Psoas muscle (tissue), 7 donors: ENCODE measurements at regions not wholly inside any gene's neighbourhood (a gene's known extent, or its start where the extent isn't known, plus 50 kb on each side); places are given as distances from the start of the nearest gene placed in this dataset.
A peak's percentile ranks its signal among the peaks of the same experiment; 100 is the strongest.
"Not testable (repeated sequence)": the region's sequence is repeated elsewhere in the genome, so short reads cannot be mapped to it uniquely, and the experiment has no call there.

Experiments used
- ATAC-seq, 4 donors: fragments of 200-7000 bp; cut with Tn5 transposase; one replicate each; pipeline ENCODE4 v1.9.1; 2020; ENCODE audit warnings: moderate library complexity in 3 of 4, mild to moderate bottlenecking in 2 of 4
- DNase-seq, 2 donors: peaks; one replicate each; pipeline ENCODE4 v3.0.0-alpha.2; 2020
- H3K27ac ChIP-seq: fragments of 200-600 bp; one replicate; pipeline ENCODE4 v1.8.0; 2022
- H3K27me3 ChIP-seq, 3 donors: fragments of 200-600 bp in 1 of 3; one replicate each; pipeline versions ENCODE4 v1.6.1 to v1.8.0; 2013 to 2022; ENCODE audit warnings: low read length in 2 of 3, mild to moderate bottlenecking in 2 of 3, moderate library complexity in 1 of 3; ENCODE audit not compliant: insufficient read depth in 3 of 3
- H3K36me3 ChIP-seq, 2 donors: fragments of 200-600 bp in 1 of 2; one replicate each; pipeline versions ENCODE4 v1.6.1 to v1.8.0; 2013 to 2022; ENCODE audit warnings: low read depth in 1 of 2, mild to moderate bottlenecking in 1 of 2, moderate library complexity in 1 of 2; ENCODE audit not compliant: insufficient read depth in 1 of 2
- H3K4me1 ChIP-seq: fragments of 200-600 bp; one replicate; pipeline ENCODE4 v1.8.0; 2022
- H3K4me3 ChIP-seq: fragments of 200-600 bp; one replicate; pipeline ENCODE4 v1.8.0; 2022; ENCODE audit warnings: mild to moderate bottlenecking
- H3K9me3 ChIP-seq: fragments of 200-600 bp; one replicate; pipeline ENCODE4 v1.8.0; 2022
- WGBS, 3 donors: extraction: QIAGEN DNeasy Blood & Tissue Kit; methylation state at CpG; one replicate each; pipeline versions ENCODE4 v1.1.6 to v1.1.7; 2013; 5-methylcytosine and 5-hydroxymethylcytosine counted together
- intact Hi-C, 2 donors: fragments of 100-400 bp; cut with DNase I; formaldehyde crosslinking; loops; one replicate each; pipeline versions ENCODE4 v1.11.0 to v1.14.2; 2022
- TF ChIP-seq, protein P1 (sequence below): fragments of 200-600 bp; IDR thresholded peaks from one replicate; pipeline ENCODE4 v1.8.0; 2022; ENCODE audit warnings: antibody characterized with exemption
- donor health status: healthy with polysubstance abuse.
- donor health status: DM: no; HTN: no; CAD: no; lungs with moderate emphysema.
- donor health status: Bipolar disorder and iron deficiency.
- donor health status: healthy.
- donor health status: DM: yes; HTN: yes; CAD: no.
- donor health status: DM: no; HTN: no; CAD: no.
- donor health status: DM: yes; HTN: yes; CAD: no.

DNA sequence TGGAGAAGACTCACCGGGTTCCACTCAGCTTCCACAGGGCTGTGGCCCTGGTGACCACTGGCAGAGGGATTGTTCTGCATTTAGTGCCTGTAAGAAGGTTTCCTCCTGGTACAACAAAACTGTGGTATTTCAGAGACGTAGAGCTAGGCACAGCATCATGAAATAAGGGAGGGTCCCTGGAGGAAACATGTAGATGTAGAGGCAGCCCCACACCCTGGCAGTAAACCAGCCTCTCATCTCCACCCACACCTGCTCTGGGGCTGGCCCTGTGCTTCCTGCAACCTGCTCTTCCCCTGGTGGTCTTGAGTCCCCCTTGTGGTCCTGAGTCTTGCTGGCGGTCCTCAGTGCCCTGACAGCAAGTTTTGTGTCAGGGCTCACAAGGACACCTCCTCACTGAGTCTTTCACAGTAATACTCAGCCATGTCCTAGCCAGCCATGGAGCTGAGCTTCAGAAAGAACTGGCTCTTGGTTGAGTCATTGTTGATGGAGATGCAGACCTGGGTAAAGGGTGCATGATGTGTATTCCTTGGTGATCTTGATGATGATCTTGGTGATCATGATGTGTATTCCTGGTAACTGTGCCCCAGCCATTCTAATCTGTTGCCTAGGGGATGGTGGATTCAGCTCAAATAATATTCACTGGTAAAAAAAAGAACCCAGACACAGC lies 121.8 kb downstream of the OR4M2 start:
- H3K9me3 ChIP-seq, H3K27ac ChIP-seq, H3K4me3 ChIP-seq, H3K27me3 ChIP-seq, H3K4me1 ChIP-seq, H3K36me3 ChIP-seq, DNase-seq, intact Hi-C loops, ATAC-seq: not testable (repeated sequence)
- no CpG with 5 or more reads among the region's 3 CpGs for WGBS, 3 donors

DNA sequence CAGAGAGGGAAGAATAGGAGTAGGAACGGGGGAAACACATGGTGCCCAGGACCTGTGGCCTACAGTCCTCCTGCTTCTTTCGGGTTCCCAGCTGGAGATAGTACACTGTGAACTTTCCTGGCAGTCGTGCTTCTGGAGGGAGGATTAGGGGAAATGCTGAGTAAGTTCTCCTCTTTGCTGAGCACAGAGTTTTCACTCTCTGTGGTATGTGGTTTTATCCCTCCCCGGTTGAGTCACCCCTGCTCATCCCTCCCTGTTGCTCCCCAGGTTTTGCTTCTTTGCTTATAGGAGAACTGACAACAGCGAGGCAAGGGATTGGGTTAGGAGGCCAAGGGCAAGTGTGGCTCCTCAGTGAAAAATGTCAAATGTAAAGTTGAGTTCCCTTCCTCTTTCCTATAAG lies 122.9 kb downstream of the OR4M2 start:
- H3K27me3 ChIP-seq, H3K9me3 ChIP-seq, DNase-seq, H3K27ac ChIP-seq, intact Hi-C loops, H3K4me3 ChIP-seq, ATAC-seq, H3K4me1 ChIP-seq, H3K36me3 ChIP-seq: not testable (repeated sequence)
- WGBS, 3 donors: no CpG with 5 or more reads among the region's 5 CpGs

DNA sequence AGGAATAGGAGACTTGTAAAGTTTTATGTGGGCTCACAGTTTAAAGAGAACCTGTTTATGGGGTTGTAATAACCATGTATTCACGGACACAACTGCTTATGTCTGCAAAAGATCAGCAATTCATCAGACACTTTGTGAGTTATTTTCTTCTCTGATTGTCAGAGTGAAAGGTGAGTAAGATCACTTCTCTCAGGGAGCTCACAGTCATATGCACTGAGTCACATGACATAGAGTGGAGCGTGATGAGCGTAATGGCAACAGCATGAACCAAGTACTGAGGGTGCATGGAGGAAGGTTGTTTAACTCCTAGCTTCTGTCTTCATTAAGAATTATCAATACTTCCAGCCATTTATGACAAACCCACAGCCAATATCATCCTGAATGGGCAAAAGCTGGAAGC lies 128.8 kb downstream of the OR4M2 start:
- H3K27me3 ChIP-seq, H3K9me3 ChIP-seq, H3K36me3 ChIP-seq, H3K4me1 ChIP-seq, DNase-seq, intact Hi-C loops, ATAC-seq, H3K27ac ChIP-seq, H3K4me3 ChIP-seq: not testable (repeated sequence)
- WGBS, 3 donors: no CpG with 5 or more reads among the region's 3 CpGs

DNA sequence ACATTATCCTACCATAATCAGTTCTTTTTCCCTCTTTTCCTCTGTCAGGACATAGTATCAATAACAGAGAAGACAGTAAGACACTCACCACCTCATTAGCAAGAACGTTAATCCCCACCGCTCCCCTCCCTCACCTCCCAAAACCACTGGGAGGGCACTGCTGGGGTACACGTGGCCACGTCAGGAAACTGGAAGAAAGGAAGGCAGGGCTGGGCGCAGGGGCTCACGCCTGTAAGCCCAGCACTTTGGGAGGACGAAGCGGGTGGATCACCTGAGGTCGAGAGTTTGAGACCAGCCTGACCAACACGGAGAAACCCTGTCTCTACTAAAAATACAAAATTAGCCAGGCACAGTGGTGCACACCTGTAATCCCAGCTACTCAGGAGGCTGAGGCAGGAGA lies 142.3 kb downstream of the OR4M2 start:
- H3K4me1 ChIP-seq, H3K27ac ChIP-seq, H3K36me3 ChIP-seq, H3K9me3 ChIP-seq, ATAC-seq, H3K27me3 ChIP-seq, DNase-seq, H3K4me3 ChIP-seq, intact Hi-C loops: not testable (repeated sequence)
- 74 to 79% (median 76%) methylated on average over 10 of the region's 10 CpGs for WGBS, 3 donors

DNA sequence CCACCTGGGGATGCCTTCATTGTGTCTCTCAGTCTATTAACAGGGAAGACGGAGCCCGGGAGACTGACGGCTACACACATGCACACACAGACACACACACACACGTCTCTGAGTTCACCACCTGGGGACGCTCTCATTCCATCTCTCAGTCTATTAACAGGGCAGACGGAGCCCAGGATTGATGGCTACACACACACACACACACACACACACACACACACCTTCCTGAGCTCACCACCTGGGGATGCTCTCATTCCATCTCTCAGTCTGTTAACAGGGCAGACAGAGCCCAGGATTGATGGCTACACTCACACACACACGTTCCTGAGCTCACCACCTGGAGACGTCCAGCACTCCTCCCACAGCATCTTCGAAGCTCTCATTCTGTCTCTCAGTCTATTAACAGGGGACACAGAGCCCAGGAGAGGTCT lies 143.9 kb downstream of the OR4M2 start:
- TF ChIP-seq, protein P1, sequence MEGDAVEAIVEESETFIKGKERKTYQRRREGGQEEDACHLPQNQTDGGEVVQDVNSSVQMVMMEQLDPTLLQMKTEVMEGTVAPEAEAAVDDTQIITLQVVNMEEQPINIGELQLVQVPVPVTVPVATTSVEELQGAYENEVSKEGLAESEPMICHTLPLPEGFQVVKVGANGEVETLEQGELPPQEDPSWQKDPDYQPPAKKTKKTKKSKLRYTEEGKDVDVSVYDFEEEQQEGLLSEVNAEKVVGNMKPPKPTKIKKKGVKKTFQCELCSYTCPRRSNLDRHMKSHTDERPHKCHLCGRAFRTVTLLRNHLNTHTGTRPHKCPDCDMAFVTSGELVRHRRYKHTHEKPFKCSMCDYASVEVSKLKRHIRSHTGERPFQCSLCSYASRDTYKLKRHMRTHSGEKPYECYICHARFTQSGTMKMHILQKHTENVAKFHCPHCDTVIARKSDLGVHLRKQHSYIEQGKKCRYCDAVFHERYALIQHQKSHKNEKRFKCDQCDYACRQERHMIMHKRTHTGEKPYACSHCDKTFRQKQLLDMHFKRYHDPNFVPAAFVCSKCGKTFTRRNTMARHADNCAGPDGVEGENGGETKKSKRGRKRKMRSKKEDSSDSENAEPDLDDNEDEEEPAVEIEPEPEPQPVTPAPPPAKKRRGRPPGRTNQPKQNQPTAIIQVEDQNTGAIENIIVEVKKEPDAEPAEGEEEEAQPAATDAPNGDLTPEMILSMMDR: no peak
- DNase-seq (peak in 1 of 2 donors; percentile 24), ATAC-seq (no peak)
- Histone ChIP-seq H3K9me3 (no peaks in the 10 kb centered on the region), H3K36me3 (no peaks in the 10 kb centered on the region), H3K4me1 (no peaks in the 10 kb centered on the region), H3K27ac (no peak overlapping the region), H3K27me3 (no peaks in the 10 kb centered on the region), H3K4me3 (no peak overlapping the region)
- intact Hi-C loops: no loop called here
- WGBS, 3 donors: 75 to 83% (median 81%) methylated on average over 9 of the region's 9 CpGs

DNA sequence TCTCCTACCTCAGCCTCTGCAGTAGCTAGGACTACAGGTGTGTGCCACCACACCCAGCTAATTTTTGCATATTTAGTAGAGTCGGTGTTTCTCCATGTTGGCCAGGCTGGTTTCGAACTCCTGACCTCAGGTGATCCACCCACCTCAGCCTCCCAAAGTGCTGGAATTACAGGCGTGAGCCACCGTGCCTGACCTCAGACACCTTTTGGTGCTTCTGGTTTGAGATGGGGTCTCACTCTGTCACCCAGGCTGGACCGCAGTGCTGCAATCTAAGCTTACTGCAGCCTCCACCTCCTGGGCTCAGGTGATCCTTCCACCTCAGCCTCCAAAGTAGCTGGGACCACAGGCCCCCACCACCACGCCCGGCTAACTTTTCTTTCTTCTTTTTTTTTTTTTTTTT lies 144.6 kb downstream of the OR4M2 start:
- H3K9me3 ChIP-seq, ATAC-seq, H3K27me3 ChIP-seq, H3K4me3 ChIP-seq, DNase-seq, intact Hi-C loops, H3K4me1 ChIP-seq, H3K27ac ChIP-seq, H3K36me3 ChIP-seq: not testable (repeated sequence)
- 90 to 92% (median 91%) methylated on average over 7 of the region's 7 CpGs for WGBS, 3 donors

DNA sequence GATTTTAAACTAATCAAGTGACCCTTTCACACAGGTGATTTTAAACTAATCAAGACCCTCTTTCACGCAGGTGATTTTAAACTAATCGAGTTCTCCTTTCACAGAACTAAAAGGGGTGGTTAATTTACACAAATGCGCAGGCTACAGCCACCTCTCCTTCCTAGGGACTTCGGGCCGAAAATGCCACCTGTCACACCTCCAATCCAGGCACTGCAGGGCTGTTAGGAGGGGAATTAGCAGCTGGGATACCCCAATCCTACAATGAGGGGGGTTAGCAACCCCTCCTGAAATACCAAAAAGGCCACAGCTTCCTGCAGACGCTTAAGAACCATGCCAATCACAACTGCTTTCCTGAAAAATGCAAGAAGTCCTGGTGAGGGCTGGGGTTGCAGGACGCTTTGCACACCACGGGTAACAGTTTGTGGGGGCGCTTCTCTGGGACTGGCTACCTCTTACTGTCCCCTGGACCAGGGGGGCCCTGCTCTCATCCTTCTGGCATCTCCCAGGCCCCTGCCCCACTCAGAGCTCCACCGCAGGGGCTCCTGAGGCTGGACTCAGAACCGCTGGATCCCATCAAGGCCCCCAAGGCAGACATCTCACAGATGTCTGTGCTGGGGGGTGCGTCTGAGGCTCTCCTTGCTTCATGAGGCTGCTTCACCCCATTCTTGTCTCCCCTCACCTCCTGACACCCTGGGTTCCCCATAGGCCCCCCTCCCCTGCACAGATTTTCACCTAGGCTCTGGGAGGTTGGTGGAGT lies 145.9 kb downstream of the OR4M2 start:
- Histone ChIP-seq H3K27ac (no peak overlapping the region), H3K27me3 (no peaks in the 10 kb centered on the region), H3K4me1 (no peaks in the 10 kb centered on the region), H3K36me3 (no peaks in the 10 kb centered on the region), H3K4me3 (no peak overlapping the region), H3K9me3 (no peaks in the 10 kb centered on the region)
- no peak for DNase-seq
- intact Hi-C loops: no loop called here
- ATAC-seq: no peak
- TF ChIP-seq, protein P1: no peak
- WGBS, 3 donors: 69 to 74% (median 72%) methylated on average over 12 of the region's 12 CpGs
